A673 (cell line): ENCODE measurements at regions not wholly inside any gene's neighbourhood (a gene's known extent, or its start where the extent isn't known, plus 50 kb on each side); places are given as distances from the start of the nearest gene placed in this dataset.

ENCODE experiments used
- BruUV-seq: library from RNA; stranded (reverse); fragments of 400-500 nt; replicated peaks from 2 replicates; lab custom pipeline; 2021; lab: Mats Ljungman, UMichigan
- CTCF ChIA-PET: fragments of 300-600 bp; sonication (Branson Sonifier 250); formaldehyde crosslinking; loops from one replicate; lab custom pipeline; 2022; ENCODE audit warnings: antibody characterized with exemption; lab: Charles Lee
- POLR2A ChIA-PET: fragments of 300-600 bp; sonication (Branson Sonifier 250); formaldehyde crosslinking; loops from one replicate; lab custom pipeline; 2022; ENCODE audit warnings: antibody characterized with exemption; ENCODE audit not compliant: low non-redundant PET; lab: Charles Lee
- DNase-seq: peaks from one replicate; pipeline ENCODE4 v3.0.0-alpha.2; 2015; ENCODE audit warnings: low spot score
- H3K27ac ChIP-seq: fragments of 200-600 bp; sonication (generic); 2 replicates; pipeline ENCODE4 v1.5.1; 2016; ENCODE audit warnings: mixed run types, low read depth, mild to moderate bottlenecking, mixed read lengths, antibody characterized with exemption, low read length; ENCODE audit not compliant: poor library complexity, severe bottlenecking
- H3K27me3 ChIP-seq: fragments of 200-600 bp; sonication (generic); replicated peaks from 2 replicates; pipeline ENCODE4 v1.6.1; 2017; ENCODE audit warnings: mixed run types, low read depth, mild to moderate bottlenecking, mixed read lengths, antibody characterized with exemption, low read length; ENCODE audit not compliant: insufficient read depth, poor library complexity
- H3K36me3 ChIP-seq: fragments of 200-600 bp; sonication (generic); 2 replicates; pipeline ENCODE4 v1.6.1; 2016; ENCODE audit warnings: mixed run types, mild to moderate bottlenecking, mixed read lengths, antibody characterized with exemption, low read length; ENCODE audit not compliant: insufficient read depth, poor library complexity, severe bottlenecking
- H3K4me1 ChIP-seq: fragments of 200-600 bp; sonication (generic); 2 replicates; pipeline ENCODE4 v1.6.1; 2017; ENCODE audit warnings: mixed run types, mild to moderate bottlenecking, mixed read lengths, antibody characterized with exemption, low read length; ENCODE audit not compliant: insufficient read depth, poor library complexity, severe bottlenecking
- H3K4me3 ChIP-seq: fragments of 200-600 bp; sonication (generic); 2 replicates; pipeline ENCODE4 v1.5.1; 2016; ENCODE audit warnings: low read depth, mixed run types, mild to moderate bottlenecking, mixed read lengths, low read length; ENCODE audit not compliant: poor library complexity, severe bottlenecking
- H3K9me3 ChIP-seq: fragments of 200-600 bp; sonication (generic); 2 replicates; pipeline ENCODE4 v1.6.1; 2016; ENCODE audit warnings: mixed run types, low read depth, mild to moderate bottlenecking, mixed read lengths, antibody characterized with exemption, low read length; ENCODE audit not compliant: poor library complexity, severe bottlenecking
- CTCF ChIP-seq: fragments of 300-800, 200-600 bp; sonication (generic); conservative IDR thresholded peaks from 2 replicates; pipeline ENCODE4 v1.5.1; 2017; ENCODE audit warnings: low read depth, mild to moderate bottlenecking, antibody characterized with exemption, low read length, moderate library complexity, mixed read lengths
- EZH2 ChIP-seq: fragments of 200-600 bp; sonication (generic); IDR thresholded peaks from 2 replicates; pipeline ENCODE4 v1.6.1; 2017; ENCODE audit warnings: borderline replicate concordance, low read depth, mild to moderate bottlenecking, mixed read lengths, antibody characterized with exemption, low read length; ENCODE audit not compliant: poor library complexity, severe bottlenecking
- intact Hi-C: fragments of 100-400 bp; cut with micrococcal nuclease; formaldehyde crosslinking; loops from one replicate; pipeline ENCODE4 v1.10.0; 2022; ENCODE audit not compliant: unreplicated experiment

GRCh38 chr4:124487651-124488050 lies 224.9 kb downstream of the ANKRD50 start:
- no peaks in the 10 kb centered on the region for H3K9me3 ChIP-seq
- POLR2A ChIA-PET: no interaction called here
- H3K4me1 ChIP-seq: no peaks in the 10 kb centered on the region
- DNase-seq: no peak
- TF ChIP-seq EZH2: no peak
- no peak for TF ChIP-seq CTCF
- intact Hi-C loops: no loop called here
- H3K27ac ChIP-seq: no peak overlapping the region
- CTCF ChIA-PET: no interaction called here
- no peaks in the 10 kb centered on the region for H3K36me3 ChIP-seq
- no peak overlapping the region for H3K4me3 ChIP-seq
- H3K27me3 ChIP-seq: no peaks in the 10 kb centered on the region
- no TSS peak for BruUV-seq

- CTCF ChIA-PET: no interaction called here
- Histone ChIP-seq H3K4me1 (no peaks in the 10 kb centered on the region), H3K27ac (no peak overlapping the region), H3K4me3 (no peak overlapping the region), H3K36me3 (no peaks in the 10 kb centered on the region), H3K9me3 (no peaks in the 10 kb centered on the region), H3K27me3 (no peaks in the 10 kb centered on the region)
- no TSS peak for BruUV-seq
- no peak for DNase-seq
- POLR2A ChIA-PET: no interaction called here
- intact Hi-C loops: no loop called here
- TF ChIP-seq CTCF (no peak), EZH2 (no peak)
Measured at GRCh38 chr4:124491361-124492145, 221.0 kb downstream of the ANKRD50 start.

- POLR2A ChIA-PET: interaction anchor here (0.7 kb wide), 1 partner anchor 236 kb away, joined by 3 read pairs; no protein-coding TSS in a partner anchor
- peak; percentile 9 for DNase-seq
- TF ChIP-seq EZH2: no peak
- no peak for TF ChIP-seq CTCF
- no peaks in the 10 kb centered on the region for H3K36me3 ChIP-seq
- H3K9me3 ChIP-seq: no peaks in the 10 kb centered on the region
- CTCF ChIA-PET: no interaction called here
- H3K4me1 ChIP-seq: no peaks in the 10 kb centered on the region
- no peak overlapping the region for H3K4me3 ChIP-seq
- no TSS peak for BruUV-seq
- intact Hi-C loops: no loop called here
- H3K27me3 ChIP-seq: no peaks in the 10 kb centered on the region
- no peak overlapping the region for H3K27ac ChIP-seq
Measured at GRCh38 chr4:124499261-124499660, 213.3 kb downstream of the ANKRD50 start.
